ENCODE measurements at regions not wholly inside any gene's neighbourhood (a gene's known extent, or its start where the extent isn't known, plus 50 kb on each side); places are given as distances from the start of the nearest gene placed in this dataset.

- H3K4me3 ChIP-seq (ENCODE audit: low read depth, low read length): no peak overlapping the region
Measured at GRCh38 chr13:62336507-62336906, 920.9 kb upstream of the PCDH20 start.

GRCh38 chr13:62333466-62333865, 917.8 kb upstream of the PCDH20 start:
- no peak overlapping the region for H3K4me3 ChIP-seq (ENCODE audit: low read depth, low read length)
- TF ChIP-seq, protein P1, sequence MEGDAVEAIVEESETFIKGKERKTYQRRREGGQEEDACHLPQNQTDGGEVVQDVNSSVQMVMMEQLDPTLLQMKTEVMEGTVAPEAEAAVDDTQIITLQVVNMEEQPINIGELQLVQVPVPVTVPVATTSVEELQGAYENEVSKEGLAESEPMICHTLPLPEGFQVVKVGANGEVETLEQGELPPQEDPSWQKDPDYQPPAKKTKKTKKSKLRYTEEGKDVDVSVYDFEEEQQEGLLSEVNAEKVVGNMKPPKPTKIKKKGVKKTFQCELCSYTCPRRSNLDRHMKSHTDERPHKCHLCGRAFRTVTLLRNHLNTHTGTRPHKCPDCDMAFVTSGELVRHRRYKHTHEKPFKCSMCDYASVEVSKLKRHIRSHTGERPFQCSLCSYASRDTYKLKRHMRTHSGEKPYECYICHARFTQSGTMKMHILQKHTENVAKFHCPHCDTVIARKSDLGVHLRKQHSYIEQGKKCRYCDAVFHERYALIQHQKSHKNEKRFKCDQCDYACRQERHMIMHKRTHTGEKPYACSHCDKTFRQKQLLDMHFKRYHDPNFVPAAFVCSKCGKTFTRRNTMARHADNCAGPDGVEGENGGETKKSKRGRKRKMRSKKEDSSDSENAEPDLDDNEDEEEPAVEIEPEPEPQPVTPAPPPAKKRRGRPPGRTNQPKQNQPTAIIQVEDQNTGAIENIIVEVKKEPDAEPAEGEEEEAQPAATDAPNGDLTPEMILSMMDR (IDR thresholded peaks at IDR 0.05; ENCODE audit: borderline replicate concordance, insufficient read depth, low read depth, low read length): no peak

More at GRCh38 chr13:62336507-62336906, 920.9 kb upstream of the PCDH20 start:
- TF ChIP-seq, protein P1 (IDR thresholded peaks at IDR 0.05; ENCODE audit: borderline replicate concordance, insufficient read depth, low read depth, low read length): no peak

GRCh38 chr13:62331384-62331783, 915.7 kb upstream of the PCDH20 start:
- no peak overlapping the region for H3K4me3 ChIP-seq (ENCODE audit: low read depth, low read length)
- TF ChIP-seq, protein P1 (IDR thresholded peaks at IDR 0.05; ENCODE audit: borderline replicate concordance, insufficient read depth, low read depth, low read length): no peak

GRCh38 chr13:62327367-62327766, 911.7 kb upstream of the PCDH20 start:
- H3K4me3 ChIP-seq (ENCODE audit: low read depth, low read length): no peak overlapping the region
- TF ChIP-seq, protein P1 (IDR thresholded peaks at IDR 0.05; ENCODE audit: borderline replicate concordance, insufficient read depth, low read depth, low read length): no peak

DNA sequence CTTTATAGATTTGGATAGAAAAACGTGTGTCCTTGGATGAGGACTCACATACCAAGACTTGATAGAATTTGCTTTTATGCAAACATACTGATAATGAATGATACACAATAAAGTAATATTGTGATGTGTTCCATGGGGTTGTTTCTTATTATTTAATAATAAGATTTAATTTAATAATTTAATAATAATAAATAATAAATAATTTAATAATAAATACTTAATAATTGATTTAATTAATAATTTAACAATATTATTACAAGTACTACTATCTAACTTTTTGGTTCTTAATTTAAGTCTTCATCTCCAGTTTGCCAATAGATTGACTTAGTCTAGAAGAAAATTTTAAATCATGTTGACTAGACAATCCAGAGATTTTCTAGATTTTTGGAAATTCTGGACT, 909.2 kb upstream of the PCDH20 start:
- TF ChIP-seq, protein P1 (IDR thresholded peaks at IDR 0.05; ENCODE audit: borderline replicate concordance, insufficient read depth, low read depth, low read length): no peak
- H3K4me3 ChIP-seq (ENCODE audit: low read depth, low read length): no peak overlapping the region

- TF ChIP-seq, protein P1 (IDR thresholded peaks at IDR 0.05; ENCODE audit: borderline replicate concordance, insufficient read depth, low read depth, low read length): no peak
- no peak overlapping the region for H3K4me3 ChIP-seq (ENCODE audit: low read depth, low read length)
Measured at GRCh38 chr13:62321895-62322294, 906.2 kb upstream of the PCDH20 start.

DNA sequence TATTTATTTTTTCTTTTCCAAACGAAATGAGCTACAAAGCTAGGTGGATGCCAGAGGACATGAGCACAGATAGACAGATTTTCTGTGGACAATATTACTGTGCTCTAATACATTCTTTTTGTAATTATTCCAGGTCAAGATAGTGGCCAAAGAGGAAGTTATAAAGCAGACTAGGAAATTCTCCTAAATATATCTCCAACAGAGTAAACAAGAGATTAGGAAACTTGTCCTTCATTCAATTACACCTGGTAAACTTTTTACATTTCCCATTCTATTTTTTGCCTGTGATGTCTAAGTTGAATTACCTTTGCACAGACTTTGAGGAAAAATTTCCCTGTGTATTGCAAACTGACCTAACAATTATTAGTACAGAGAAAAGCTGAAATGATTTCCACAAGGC, 905.5 kb upstream of the PCDH20 start:
- no peak overlapping the region for H3K4me3 ChIP-seq (ENCODE audit: low read depth, low read length)
- TF ChIP-seq, protein P1 (IDR thresholded peaks at IDR 0.05; ENCODE audit: borderline replicate concordance, insufficient read depth, low read depth, low read length): no peak
